ENCODE measurements at regions not wholly inside any gene's neighbourhood (a gene's known extent, or its start where the extent isn't known, plus 50 kb on each side); places are given as distances from the start of the nearest gene placed in this dataset.
"Not testable (repeated sequence)": the region's sequence is repeated elsewhere in the genome, so short reads cannot be mapped to it uniquely, and the experiment has no call there.

DNA sequence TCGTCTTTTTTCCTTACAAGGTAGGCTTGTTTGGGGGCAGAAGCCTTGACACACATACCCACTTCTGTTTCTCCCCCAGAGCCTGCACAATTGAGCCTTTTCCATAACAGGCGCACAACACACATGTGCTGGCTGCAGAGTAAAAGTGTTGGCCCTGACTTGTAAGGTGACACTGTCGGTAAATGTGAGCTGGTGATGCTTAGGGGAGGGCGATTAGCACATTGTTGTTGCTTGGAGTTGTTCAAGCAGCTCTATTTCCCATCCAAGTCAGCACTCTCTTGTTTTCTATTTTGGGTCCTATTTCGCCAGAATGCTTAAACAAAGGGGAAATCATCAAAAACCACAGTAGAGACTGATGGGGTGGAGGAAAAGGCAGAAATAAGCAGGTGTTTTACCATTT, 51.9 kb upstream of the PTPRJ start:
- Histone ChIP-seq H3K27ac (ENCODE audit: low read depth) (no peak overlapping the region), H3K4me3 (ENCODE audit: low read depth, low read length) (no peak overlapping the region), H3K4me1 (ENCODE audit: insufficient read depth) (no peaks in the 10 kb centered on the region), H3K36me3 (ENCODE audit: insufficient read depth) (no peaks in the 10 kb centered on the region)
- DNase-seq (ENCODE audit: extremely low spot score), result no peak
- 67% methylated on average over 5 of the region's 5 CpGs for WGBS

DNA sequence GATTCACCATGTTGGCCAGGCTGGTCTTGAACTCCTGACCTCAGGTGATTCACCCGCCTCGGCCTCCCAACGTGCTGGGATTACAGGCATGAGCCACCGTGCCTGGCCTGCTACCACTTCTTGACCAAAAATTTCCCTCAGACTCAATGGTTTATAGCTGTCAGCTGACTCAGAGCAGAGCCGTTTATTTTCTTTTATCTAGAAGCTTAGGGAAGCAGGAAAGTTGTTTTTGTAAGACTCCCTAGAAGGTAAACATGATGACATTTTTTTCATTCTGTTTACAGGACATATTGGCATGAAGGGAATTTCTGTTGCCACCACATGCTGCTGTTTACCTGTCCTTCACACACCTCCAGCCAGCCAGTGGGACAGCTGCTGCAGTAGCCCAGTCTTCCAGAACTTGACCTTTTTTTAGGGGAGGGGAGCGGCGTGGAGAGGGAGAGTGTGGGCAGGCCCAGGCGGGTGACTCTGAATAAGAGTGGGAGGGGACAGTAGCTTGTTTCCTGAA, 56.1 kb upstream of the PTPRJ start:
- H3K36me3 ChIP-seq (ENCODE audit: insufficient read depth), result no peaks in the 10 kb centered on the region
- no peak for DNase-seq (ENCODE audit: extremely low spot score)
- no peak overlapping the region for H3K4me3 ChIP-seq (ENCODE audit: low read depth, low read length)
- no peak overlapping the region for H3K27ac ChIP-seq (ENCODE audit: low read depth)
- 16% methylated on average over 8 of the region's 8 CpGs for WGBS
- no peaks in the 10 kb centered on the region for H3K4me1 ChIP-seq (ENCODE audit: insufficient read depth)

DNA sequence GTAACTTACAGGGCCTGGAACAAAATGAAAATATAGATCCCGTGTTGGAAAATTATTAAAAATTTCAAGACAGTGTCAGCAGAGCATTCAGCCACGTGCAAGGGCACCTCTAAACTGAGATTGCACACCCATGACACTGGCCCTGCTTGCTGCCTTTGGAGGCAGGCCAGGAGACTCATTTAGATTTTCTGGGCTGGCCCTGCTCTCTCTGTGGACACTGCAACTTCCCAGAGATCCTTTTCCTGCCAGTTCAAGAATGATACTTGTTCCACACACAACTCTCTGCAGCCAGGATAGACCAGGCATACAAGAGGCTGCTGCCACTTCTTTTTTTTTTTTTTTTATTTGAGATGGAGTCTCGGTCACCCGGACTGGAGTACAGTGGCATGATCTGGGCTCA, 56.7 kb upstream of the PTPRJ start:
- Histone ChIP-seq H3K4me3 (ENCODE audit: low read depth, low read length) (no peak overlapping the region), H3K36me3 (ENCODE audit: insufficient read depth) (no peaks in the 10 kb centered on the region), H3K4me1 (ENCODE audit: insufficient read depth) (no peaks in the 10 kb centered on the region), H3K27ac (ENCODE audit: low read depth) (no peak overlapping the region)
- no peak for DNase-seq (ENCODE audit: extremely low spot score)
- WGBS, result 23% methylated on average over 4 of the region's 4 CpGs

DNA sequence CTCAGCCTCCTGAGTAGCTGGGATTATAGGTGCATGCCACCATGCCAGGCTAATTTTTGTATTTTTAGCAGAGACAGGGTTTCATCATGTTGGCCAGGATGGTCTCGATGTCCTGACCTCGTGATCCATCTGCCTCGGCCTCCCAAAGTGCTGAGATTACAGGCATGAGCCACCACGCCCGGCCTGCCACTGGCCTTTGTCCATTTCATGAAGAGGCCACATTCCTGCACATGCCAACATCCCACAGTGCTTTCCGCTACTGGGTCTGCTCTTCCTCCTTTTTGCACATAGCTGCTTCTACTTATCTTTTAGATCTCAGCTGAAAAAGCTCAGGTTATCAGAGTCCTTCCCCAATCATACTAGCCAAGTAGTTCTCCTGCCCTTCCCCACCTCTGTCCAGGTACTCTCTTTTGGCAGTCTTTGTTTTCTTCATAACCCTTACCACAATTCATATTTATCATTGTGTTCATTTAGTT, 59.2 kb upstream of the PTPRJ start:
- H3K27ac ChIP-seq (ENCODE audit: low read depth); H3K36me3 ChIP-seq (ENCODE audit: insufficient read depth); H3K4me3 ChIP-seq (ENCODE audit: low read depth, low read length); H3K4me1 ChIP-seq (ENCODE audit: insufficient read depth); DNase-seq (ENCODE audit: extremely low spot score): not testable (repeated sequence)
- WGBS, result 91% methylated on average over 6 of the region's 6 CpGs

DNA sequence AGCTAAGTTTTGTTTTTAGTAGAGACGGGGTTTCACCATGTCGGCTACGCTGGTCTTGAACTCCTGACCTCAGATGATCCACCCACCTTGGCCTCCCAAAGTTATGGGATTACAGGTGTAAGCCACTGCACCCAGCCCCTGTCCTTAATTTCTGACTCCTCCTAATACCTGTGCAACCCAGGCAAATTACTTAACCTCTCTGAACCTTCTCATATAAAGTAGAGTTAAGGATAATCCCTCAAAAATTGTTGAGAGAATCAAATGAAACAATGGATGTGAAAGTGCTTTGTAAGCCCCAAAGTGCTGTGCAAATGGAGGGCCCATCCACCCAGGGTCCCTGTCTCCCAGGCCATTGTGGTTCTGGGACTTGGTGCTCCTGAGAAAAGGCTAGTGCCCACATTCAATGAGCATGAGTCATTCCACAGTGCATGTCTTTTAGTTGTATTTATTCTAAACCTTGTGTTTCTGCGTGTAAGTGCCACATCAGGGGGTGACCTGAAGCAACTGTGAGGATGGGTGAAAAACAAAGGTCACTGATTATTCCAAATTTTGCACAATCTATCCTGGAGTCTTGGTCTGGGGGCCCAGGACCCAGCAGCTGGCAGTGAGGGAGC, 61.4 kb upstream of the PTPRJ start:
- no peak for DNase-seq (ENCODE audit: extremely low spot score)
- H3K4me1 ChIP-seq (ENCODE audit: insufficient read depth), result no peaks in the 10 kb centered on the region
- no peaks in the 10 kb centered on the region for H3K36me3 ChIP-seq (ENCODE audit: insufficient read depth)
- H3K27ac ChIP-seq (ENCODE audit: low read depth), result no peak overlapping the region
- H3K4me3 ChIP-seq (ENCODE audit: low read depth, low read length), result no peak overlapping the region
- WGBS, result 74% methylated on average over 4 of the region's 4 CpGs

DNA sequence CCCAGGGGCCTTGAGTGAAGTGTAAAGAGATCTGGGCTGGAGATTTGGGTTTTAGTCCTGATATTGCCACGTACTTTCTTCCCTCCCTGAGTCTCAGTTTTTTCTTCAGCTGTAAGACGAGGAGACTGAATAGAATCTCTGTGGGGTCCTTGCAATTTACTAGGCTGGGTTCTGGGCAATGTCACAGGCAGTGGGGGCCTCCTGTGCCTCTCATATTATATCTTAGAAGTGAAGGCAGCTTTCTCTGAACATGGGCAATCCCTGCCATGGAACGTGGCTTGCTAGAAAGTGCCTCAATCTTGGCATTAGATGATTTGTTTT, 62.0 kb upstream of the PTPRJ start:
- 12% methylated on average over 3 of the region's 3 CpGs for WGBS
- H3K36me3 ChIP-seq (ENCODE audit: insufficient read depth), result no peaks in the 10 kb centered on the region
- H3K4me1 ChIP-seq (ENCODE audit: insufficient read depth), result no peaks in the 10 kb centered on the region
- no peak for DNase-seq (ENCODE audit: extremely low spot score)
- H3K27ac ChIP-seq (ENCODE audit: low read depth), result no peak overlapping the region
- H3K4me3 ChIP-seq (ENCODE audit: low read depth, low read length), result no peak overlapping the region

DNA sequence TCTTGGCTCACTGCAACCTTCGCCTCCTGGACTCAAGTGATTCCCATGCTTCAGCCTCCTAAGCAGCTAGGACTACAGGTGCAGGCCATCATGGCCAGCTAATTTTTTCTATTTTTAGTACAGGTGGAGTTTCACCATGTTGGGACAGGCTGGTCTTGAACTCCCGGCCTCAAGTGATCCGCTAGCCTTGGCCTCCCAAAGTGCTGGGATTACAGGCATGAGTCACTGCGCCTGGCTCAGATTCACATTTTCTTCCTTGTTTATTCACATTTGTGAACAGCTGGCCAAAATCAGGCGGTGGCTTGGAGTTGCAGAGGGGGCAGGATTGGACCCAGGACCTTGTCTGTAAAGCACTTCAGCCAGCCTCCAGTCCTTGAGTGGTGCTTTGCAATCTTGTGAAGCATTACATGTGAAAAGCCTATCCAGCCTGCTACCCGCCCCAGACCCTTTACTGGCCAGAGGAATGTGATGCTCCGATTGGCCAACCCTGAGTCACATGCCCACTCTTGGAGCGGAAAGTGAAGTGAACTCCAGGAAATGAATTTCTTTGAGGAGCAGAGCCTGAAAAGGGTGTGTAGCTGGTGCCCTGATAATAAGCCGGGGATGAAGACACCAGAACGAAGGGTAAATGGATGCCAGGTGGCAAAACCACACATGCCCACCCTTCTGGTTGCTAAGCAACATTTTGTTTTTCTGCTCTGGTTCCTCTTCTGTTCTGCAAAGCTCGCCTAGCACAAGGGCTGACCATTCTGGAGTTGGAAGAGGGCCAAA, 62.6 kb upstream of the PTPRJ start:
- no peak overlapping the region for H3K4me3 ChIP-seq (ENCODE audit: low read depth, low read length)
- WGBS, result 20% methylated on average over 11 of the region's 11 CpGs
- peak overlapping the region; percentile 53 for H3K27ac ChIP-seq (ENCODE audit: low read depth)
- H3K36me3 ChIP-seq (ENCODE audit: insufficient read depth), result no peaks in the 10 kb centered on the region
- peak; percentile 86 for DNase-seq (ENCODE audit: extremely low spot score)
- no peaks in the 10 kb centered on the region for H3K4me1 ChIP-seq (ENCODE audit: insufficient read depth)

DNA sequence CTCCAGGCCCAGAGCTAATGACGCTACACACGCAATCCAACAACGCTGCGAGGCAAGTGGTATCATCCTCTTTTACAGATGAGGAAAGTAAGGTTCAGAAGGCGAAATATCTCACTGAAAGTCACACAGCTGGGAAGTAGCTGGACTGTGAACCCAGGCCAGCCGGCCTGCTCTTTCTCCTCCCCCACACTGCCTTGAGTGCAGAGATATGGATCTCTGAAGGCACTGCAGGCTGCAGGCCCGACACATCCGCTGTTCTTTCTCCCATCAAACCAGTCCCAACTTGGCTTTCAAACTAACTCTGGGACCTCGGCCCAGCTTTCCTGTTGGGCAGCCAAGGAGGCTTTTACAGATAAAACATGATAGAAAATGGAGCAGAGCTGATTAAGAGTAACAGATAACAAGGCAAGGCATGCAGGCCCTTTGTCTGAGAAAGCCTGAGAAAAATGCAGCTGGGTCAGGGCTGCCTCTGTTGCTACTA, 64.0 kb upstream of the PTPRJ start:
- Histone ChIP-seq H3K4me1 (ENCODE audit: insufficient read depth) (no peaks in the 10 kb centered on the region), H3K27ac (ENCODE audit: low read depth) (no peak overlapping the region), H3K36me3 (ENCODE audit: insufficient read depth) (no peaks in the 10 kb centered on the region), H3K4me3 (ENCODE audit: low read depth, low read length) (no peak overlapping the region)
- 24% methylated on average over 9 of the region's 9 CpGs for WGBS
- peak; percentile 83 for DNase-seq (ENCODE audit: extremely low spot score)

DNA sequence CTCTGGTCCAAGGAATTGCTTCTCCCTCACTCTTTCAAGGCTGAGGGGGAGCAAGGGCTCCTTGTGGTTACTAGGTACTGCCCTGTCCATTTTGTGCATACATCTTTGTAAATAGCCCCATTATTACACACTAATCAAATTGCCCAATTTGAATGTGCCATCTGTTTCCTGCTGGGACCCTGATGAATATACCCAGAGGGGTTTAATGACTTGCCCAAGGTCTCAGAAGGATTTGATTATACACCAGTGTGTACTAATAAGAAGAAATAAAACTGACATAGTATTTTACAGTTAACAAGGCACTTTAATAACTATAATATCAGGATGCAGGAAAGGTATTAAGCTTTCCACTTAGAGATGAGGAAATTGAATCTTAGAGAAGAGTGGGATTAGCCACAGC, 64.6 kb upstream of the PTPRJ start:
- Histone ChIP-seq H3K36me3 (ENCODE audit: insufficient read depth) (no peaks in the 10 kb centered on the region), H3K4me3 (ENCODE audit: low read depth, low read length) (no peak overlapping the region), H3K4me1 (ENCODE audit: insufficient read depth) (no peaks in the 10 kb centered on the region), H3K27ac (ENCODE audit: low read depth) (no peak overlapping the region)
- DNase-seq (ENCODE audit: extremely low spot score), result no peak

DNA sequence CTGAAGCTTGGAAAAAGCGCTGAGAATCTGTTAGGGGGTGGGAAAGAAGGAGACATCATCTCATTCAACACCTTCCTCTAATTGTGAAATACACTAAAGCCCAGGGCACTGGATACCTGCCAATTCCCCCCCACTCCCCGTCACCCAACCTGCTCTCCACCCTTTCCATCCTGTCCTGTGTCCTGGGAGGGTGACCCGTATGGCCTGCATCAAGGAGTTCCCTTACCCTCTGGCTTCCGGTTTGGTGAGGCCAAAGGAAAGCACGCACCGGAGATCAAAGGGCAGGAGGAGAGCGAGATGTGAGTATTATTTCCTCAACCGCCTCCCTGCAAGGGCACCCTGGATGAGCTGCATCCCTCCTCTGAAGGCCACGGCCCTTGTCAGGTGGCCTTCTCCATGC, 65.0 kb upstream of the PTPRJ start:
- 72% methylated on average over 9 of the region's 9 CpGs for WGBS
- no peak overlapping the region for H3K4me3 ChIP-seq (ENCODE audit: low read depth, low read length)
- no peak overlapping the region for H3K27ac ChIP-seq (ENCODE audit: low read depth)
- H3K36me3 ChIP-seq (ENCODE audit: insufficient read depth), result no peaks in the 10 kb centered on the region
- no peaks in the 10 kb centered on the region for H3K4me1 ChIP-seq (ENCODE audit: insufficient read depth)
- DNase-seq (ENCODE audit: extremely low spot score), result no peak

DNA sequence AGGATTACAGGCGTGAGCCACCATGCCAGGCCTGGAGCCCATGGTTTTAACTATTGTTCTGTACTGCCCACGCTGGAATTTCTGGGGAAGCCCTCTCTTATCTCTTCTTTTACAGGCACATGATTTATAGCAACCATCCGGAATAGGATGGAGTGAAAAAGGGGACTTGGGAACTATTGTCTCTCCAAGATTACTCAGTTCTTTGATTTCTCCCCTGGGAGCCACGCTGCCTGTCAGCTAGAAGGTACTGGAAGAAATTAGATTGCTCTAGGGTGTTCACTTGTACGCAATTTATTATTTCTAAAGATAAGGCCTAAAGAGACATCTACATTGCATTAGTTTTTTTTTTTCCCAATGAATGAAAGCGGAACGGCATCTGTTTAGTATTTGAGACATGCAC, 65.6 kb upstream of the PTPRJ start:
- WGBS, result 58% methylated on average over 7 of the region's 7 CpGs

DNA sequence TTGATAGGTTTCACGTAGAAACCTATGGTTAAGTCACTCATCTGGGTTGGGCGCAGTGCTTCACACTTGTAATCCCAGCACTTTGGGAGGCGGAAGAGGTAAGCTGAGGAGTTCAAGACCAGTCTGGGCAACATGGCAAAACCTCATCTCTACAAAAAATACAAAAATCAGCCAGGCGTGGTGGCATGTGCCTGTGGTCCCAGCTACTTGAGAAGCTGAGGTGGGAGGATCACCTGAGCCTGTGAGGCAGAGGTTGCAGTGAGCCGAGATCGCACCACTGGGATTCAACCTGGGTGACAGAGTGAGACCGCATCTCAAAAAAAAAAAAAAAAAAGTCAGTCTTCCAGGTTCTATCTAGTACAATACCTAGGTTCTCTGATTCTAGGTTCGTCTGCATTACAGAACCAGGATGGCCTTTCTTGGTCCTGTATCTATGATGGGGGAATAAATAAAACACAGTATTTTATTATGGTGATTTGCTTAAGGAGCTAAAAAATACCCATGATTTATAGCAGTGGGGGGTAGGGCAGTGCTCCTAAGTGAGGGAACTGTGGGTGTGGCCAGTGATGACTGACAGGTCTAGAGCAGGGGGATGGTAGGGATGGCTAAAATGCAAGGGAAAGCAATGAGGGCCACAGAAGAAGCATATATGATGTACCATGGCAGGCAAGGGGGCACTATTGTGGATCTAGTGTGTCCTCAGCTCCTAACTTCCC, 65.5 kb upstream of the NUP160 start:
- no peak for DNase-seq (ENCODE audit: extremely low spot score)
- H3K36me3 ChIP-seq (ENCODE audit: insufficient read depth), result no peaks in the 10 kb centered on the region
- H3K4me3 ChIP-seq (ENCODE audit: low read depth, low read length), result no peak overlapping the region
- 96% methylated on average over 8 of the region's 8 CpGs for WGBS
- H3K4me1 ChIP-seq (ENCODE audit: insufficient read depth), result no peaks in the 10 kb centered on the region
- H3K27ac ChIP-seq (ENCODE audit: low read depth), result no peak overlapping the region

More for the DNA sequence above, 65.6 kb upstream of the PTPRJ start:
- Histone ChIP-seq H3K4me1 (ENCODE audit: insufficient read depth) (no peaks in the 10 kb centered on the region), H3K27ac (ENCODE audit: low read depth) (no peak overlapping the region), H3K36me3 (ENCODE audit: insufficient read depth) (no peaks in the 10 kb centered on the region), H3K4me3 (ENCODE audit: low read depth, low read length) (no peak overlapping the region)
- no peak for DNase-seq (ENCODE audit: extremely low spot score)

DNA sequence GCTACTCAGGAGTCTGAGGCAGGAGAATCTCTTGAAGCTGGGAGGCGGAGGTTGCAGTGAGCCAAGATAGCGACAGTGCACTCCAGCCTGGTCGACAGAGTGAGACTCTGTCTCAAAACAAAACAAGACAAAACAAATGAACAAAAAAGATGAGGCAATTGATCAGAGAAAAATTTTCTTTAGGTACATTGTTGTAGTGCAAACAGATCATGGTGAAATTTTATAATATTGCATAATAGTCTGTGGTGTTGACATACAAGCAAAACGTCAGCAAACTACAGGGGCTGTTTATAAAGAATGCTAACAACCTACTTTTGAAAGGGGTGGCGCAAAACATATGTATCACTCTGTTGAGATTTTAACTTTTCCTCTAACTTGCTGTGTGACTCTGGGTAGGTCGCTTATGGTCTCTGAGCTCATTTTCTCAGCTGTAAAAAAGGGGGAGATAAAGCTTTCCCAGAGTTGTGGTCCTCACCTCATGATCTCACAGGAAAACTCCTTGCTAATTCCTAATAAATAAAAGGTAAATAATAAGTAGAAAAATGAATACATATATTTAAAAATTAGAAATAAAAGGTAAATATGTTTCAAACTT, 64.8 kb upstream of the NUP160 start:
- Histone ChIP-seq H3K36me3 (ENCODE audit: insufficient read depth) (no peaks in the 10 kb centered on the region), H3K27ac (ENCODE audit: low read depth) (no peak overlapping the region), H3K4me3 (ENCODE audit: low read depth, low read length) (no peak overlapping the region), H3K4me1 (ENCODE audit: insufficient read depth) (no peaks in the 10 kb centered on the region)
- 61% methylated on average over 6 of the region's 6 CpGs for WGBS
- DNase-seq (ENCODE audit: extremely low spot score), result no peak

Measured in urinary bladder (tissue), 3 donors.